HL-60 (cell line): ENCODE measurements at regions not wholly inside any gene's neighbourhood (a gene's known extent, or its start where the extent isn't known, plus 50 kb on each side); places are given as distances from the start of the nearest gene placed in this dataset.

Experiments
- POLR2AphosphoS5 ChIP-seq: IDR thresholded peaks from 2 replicates; pipeline ENCODE4 v1.6.1; 2012; ENCODE audit warnings: low read depth
- TF ChIP-seq, protein P1 (sequence below): IDR thresholded peaks from one replicate; pipeline ENCODE4 v1.5.1; 2011; ENCODE audit warnings: low read length, control low read depth, inconsistent platforms; ENCODE audit not compliant: insufficient read depth

GRCh38 chr9:73969936-73970335 is 527.2 kb upstream of the RORB start:
- TF ChIP-seq, protein P1, sequence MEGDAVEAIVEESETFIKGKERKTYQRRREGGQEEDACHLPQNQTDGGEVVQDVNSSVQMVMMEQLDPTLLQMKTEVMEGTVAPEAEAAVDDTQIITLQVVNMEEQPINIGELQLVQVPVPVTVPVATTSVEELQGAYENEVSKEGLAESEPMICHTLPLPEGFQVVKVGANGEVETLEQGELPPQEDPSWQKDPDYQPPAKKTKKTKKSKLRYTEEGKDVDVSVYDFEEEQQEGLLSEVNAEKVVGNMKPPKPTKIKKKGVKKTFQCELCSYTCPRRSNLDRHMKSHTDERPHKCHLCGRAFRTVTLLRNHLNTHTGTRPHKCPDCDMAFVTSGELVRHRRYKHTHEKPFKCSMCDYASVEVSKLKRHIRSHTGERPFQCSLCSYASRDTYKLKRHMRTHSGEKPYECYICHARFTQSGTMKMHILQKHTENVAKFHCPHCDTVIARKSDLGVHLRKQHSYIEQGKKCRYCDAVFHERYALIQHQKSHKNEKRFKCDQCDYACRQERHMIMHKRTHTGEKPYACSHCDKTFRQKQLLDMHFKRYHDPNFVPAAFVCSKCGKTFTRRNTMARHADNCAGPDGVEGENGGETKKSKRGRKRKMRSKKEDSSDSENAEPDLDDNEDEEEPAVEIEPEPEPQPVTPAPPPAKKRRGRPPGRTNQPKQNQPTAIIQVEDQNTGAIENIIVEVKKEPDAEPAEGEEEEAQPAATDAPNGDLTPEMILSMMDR = no peak
- TF ChIP-seq POLR2AphosphoS5 = no peak
